PFSK-1 (cell line): ENCODE measurements at regions not wholly inside any gene's neighbourhood (a gene's known extent, or its start where the extent isn't known, plus 50 kb on each side); places are given as distances from the start of the nearest gene placed in this dataset.

Source experiments
- FOXP2 ChIP-seq: optimal IDR thresholded peaks from 2 replicates; pipeline ENCODE3; 2011; ENCODE audit warnings: borderline replicate concordance, control low read depth, inconsistent platforms; ENCODE audit not compliant: insufficient read depth; ENCODE audit errors: extremely low read length, extremely low read depth
- POLR2AphosphoS5 ChIP-seq: IDR thresholded peaks from 2 replicates; pipeline ENCODE4 v1.6.1; 2012; ENCODE audit warnings: low read depth, mild to moderate bottlenecking, control low read depth, low read length, moderate library complexity
- SIN3A ChIP-seq: IDR thresholded peaks from 2 replicates; pipeline ENCODE4 v1.6.1; 2012; ENCODE audit warnings: mild to moderate bottlenecking, low read length, moderate library complexity, borderline replicate concordance; ENCODE audit not compliant: insufficient read depth
- TAF1 ChIP-seq: IDR thresholded peaks from 2 replicates; pipeline ENCODE4 v1.6.1; 2012; ENCODE audit warnings: low read length, control low read depth, borderline replicate concordance; ENCODE audit not compliant: insufficient read depth
- TF ChIP-seq, protein P1 (sequence below), 2 experiments: IDR thresholded peaks; 2 replicates each; pipeline versions ENCODE4 v1.6.1 to v1.8.0; 2011 to 2012; ENCODE audit warnings: low read depth in 2 of 2, low read length in 2 of 2, control low read depth in 1 of 2, inconsistent platforms in 1 of 2, mild to moderate bottlenecking in 1 of 2, moderate library complexity in 1 of 2; ENCODE audit not compliant: insufficient read depth in 1 of 2

DNA sequence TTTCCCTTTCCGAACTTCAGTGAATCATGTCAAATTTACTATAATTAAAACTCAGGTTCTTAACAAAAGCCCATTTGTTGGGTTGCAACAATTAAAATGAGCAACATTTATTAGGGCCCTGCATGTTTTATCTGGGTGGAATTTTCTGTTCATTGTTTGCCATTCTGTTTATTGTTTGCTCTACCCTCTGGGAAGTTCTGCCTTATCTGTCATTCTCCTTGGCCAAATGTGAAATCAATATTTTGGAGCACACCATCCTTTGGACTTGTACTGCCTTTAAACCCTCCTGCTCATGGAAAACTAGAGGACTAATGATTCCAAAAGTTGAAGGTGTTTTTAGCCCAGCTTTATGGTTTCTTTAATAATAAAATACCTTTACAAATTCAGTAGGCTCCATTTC is 134.5 kb upstream of the KCND2 start:
- TF ChIP-seq, protein P1, sequence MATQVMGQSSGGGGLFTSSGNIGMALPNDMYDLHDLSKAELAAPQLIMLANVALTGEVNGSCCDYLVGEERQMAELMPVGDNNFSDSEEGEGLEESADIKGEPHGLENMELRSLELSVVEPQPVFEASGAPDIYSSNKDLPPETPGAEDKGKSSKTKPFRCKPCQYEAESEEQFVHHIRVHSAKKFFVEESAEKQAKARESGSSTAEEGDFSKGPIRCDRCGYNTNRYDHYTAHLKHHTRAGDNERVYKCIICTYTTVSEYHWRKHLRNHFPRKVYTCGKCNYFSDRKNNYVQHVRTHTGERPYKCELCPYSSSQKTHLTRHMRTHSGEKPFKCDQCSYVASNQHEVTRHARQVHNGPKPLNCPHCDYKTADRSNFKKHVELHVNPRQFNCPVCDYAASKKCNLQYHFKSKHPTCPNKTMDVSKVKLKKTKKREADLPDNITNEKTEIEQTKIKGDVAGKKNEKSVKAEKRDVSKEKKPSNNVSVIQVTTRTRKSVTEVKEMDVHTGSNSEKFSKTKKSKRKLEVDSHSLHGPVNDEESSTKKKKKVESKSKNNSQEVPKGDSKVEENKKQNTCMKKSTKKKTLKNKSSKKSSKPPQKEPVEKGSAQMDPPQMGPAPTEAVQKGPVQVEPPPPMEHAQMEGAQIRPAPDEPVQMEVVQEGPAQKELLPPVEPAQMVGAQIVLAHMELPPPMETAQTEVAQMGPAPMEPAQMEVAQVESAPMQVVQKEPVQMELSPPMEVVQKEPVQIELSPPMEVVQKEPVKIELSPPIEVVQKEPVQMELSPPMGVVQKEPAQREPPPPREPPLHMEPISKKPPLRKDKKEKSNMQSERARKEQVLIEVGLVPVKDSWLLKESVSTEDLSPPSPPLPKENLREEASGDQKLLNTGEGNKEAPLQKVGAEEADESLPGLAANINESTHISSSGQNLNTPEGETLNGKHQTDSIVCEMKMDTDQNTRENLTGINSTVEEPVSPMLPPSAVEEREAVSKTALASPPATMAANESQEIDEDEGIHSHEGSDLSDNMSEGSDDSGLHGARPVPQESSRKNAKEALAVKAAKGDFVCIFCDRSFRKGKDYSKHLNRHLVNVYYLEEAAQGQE (IDR thresholded peaks at IDR 0.05; ENCODE audit: insufficient read depth in 1 of 2, low read depth in 2 of 2, low read length in 2 of 2), result no peak
- TF ChIP-seq POLR2AphosphoS5 (no peak), SIN3A (no peak), FOXP2 (no peak), TAF1 (no peak)

DNA sequence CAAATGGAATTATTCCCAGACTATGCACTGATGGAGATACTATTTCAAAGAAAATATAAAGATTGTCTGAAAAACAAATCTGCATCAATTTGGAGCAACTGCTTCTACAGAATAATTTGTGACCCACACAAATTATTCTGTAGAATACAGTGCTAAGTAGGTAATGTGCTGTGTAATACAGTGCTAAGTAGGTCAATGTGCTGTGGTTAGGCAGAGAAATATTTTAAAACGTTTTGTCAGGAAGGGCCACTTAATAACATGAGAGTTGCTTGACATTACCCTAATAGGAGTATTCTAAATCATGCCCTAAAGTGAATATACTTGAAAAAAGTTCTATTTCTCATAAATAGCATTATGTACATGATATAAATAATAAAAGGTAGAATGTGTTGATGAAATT is 116.5 kb upstream of the KCND2 start:
- TF ChIP-seq FOXP2, result no peak
- TF ChIP-seq POLR2AphosphoS5, result no peak
- TF ChIP-seq TAF1, result no peak
- no peak for TF ChIP-seq SIN3A
- TF ChIP-seq, protein P1 (IDR thresholded peaks at IDR 0.05; ENCODE audit: insufficient read depth in 1 of 2, low read depth in 2 of 2, low read length in 2 of 2), result no peak

DNA sequence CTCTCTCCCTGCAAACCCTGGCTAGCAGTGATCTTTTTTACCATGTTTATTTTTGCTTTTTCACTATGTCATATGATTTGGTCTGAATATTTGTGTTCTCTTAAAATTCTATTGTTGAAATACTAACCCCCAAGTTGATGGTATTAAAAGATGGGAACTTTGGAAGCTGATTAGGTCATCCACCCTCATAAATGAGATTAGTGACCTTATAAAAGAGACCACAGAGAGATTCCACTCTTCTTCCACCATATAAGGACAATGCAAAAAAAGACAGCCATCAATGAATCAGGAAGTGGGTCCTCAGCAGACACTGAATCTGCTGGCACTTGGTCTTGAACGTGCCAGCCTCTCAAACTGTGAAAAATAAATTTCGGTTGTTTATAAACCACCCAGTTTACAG is 112.8 kb upstream of the KCND2 start:
- TF ChIP-seq, protein P1 (IDR thresholded peaks at IDR 0.05; ENCODE audit: insufficient read depth in 1 of 2, low read depth in 2 of 2, low read length in 2 of 2), result no peak
- TF ChIP-seq SIN3A (no peak), POLR2AphosphoS5 (no peak), FOXP2 (no peak), TAF1 (no peak)

DNA sequence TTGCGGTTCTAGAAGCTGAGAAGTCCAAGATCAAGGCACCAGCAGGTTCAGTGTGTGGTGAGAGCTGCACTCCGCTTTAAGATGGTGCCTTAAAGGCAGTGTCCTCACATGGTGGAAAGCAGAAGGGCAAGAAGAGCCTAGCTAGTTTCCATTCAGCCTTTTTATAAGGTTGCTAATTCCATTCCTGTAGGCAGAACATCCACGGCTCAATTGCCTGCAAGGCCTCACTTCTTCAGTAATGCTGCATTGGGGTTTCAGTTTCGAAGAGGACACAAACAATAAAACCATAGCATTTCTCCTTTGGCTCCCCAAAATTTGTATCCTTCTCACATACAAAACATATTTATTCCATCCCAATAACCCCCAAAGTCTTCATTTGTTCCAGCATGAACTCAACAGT is 109.5 kb upstream of the KCND2 start:
- TF ChIP-seq POLR2AphosphoS5 (no peak), FOXP2 (no peak), SIN3A (no peak), TAF1 (no peak)
- TF ChIP-seq, protein P1 (IDR thresholded peaks at IDR 0.05; ENCODE audit: insufficient read depth in 1 of 2, low read depth in 2 of 2, low read length in 2 of 2), result no peak

DNA sequence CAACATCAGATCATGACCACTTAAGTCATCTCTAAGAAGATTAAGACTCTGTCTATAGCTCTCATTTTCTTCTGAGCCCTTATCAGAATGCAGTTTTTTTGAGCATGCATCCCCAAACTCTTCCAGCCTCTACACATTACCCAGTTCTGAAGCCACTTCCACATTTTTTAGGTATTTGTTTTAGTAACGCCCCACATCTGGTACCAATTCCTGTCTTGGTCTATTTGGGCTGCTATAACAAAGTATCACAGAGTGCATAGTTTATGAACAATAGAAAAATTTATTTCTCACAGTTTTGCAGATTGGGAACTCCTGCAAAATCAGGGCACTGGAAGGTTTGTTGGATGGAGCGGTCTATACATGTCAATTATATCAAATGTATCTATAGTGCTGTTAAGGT is 107.7 kb upstream of the KCND2 start:
- TF ChIP-seq POLR2AphosphoS5 (no peak), SIN3A (no peak), FOXP2 (no peak), TAF1 (no peak)
- TF ChIP-seq, protein P1 (IDR thresholded peaks at IDR 0.05; ENCODE audit: insufficient read depth in 1 of 2, low read depth in 2 of 2, low read length in 2 of 2), result no peak
